Stimulated activated CD8-positive, alpha-beta memory T cell treated with anti-CD3 and anti-CD28 coated beads, Interleukin-7, amount 100 ng/mL, for 48 hours (primary cell): ENCODE measurements at regions not wholly inside any gene's neighbourhood (a gene's known extent, or its start where the extent isn't known, plus 50 kb on each side); places are given as distances from the start of the nearest gene placed in this dataset.
"Not testable (repeated sequence)": the region's sequence is repeated elsewhere in the genome, so short reads cannot be mapped to it uniquely, and the experiment has no call there.

Experiments used
- DNase-seq, 2 donors: peaks; one replicate each; pipeline ENCODE4 v3.0.0-alpha.2; 2020; ENCODE audit warnings: low read depth in 1 of 2; ENCODE audit errors: extremely low read depth in 1 of 2

GRCh38 chr2:237195396-237196120 is 109.9 kb downstream of the COPS8 start:
- no peak for DNase-seq

GRCh38 chr2:237196409-237196808 is 110.7 kb downstream of the COPS8 start:
- DNase-seq = no peak

GRCh38 chr2:237196866-237197618 is 111.4 kb downstream of the COPS8 start:
- DNase-seq = no peak

- DNase-seq = no peak
These were observed 112.6 kb downstream of the COPS8 start for GRCh38 chr2:237198164-237198855.

- no peak for DNase-seq
These were observed 113.4 kb downstream of the COPS8 start for GRCh38 chr2:237199082-237199481.

GRCh38 chr2:237199577-237199976 is 113.9 kb downstream of the COPS8 start:
- DNase-seq = no peak

- DNase-seq = no peak
These were observed 114.8 kb downstream of the COPS8 start for GRCh38 chr2:237200462-237200861.

- peak; percentile 5 to 26 for DNase-seq
These were observed 116.0 kb downstream of the COPS8 start for GRCh38 chr2:237201461-237202287.

GRCh38 chr2:237202288-237203030 is 116.8 kb downstream of the COPS8 start:
- no peak for DNase-seq

GRCh38 chr2:237205043-237205541 is 119.4 kb downstream of the COPS8 start:
- no peak for DNase-seq

- DNase-seq = no peak
These were observed 119.9 kb downstream of the COPS8 start for GRCh38 chr2:237205561-237205971.

GRCh38 chr2:237207646-237208045 is 122.0 kb downstream of the COPS8 start:
- no peak for DNase-seq

- no peak for DNase-seq
These were observed 122.9 kb downstream of the COPS8 start for GRCh38 chr2:237208373-237209260.

GRCh38 chr2:237209885-237210284 is 124.2 kb downstream of the COPS8 start:
- no peak for DNase-seq

GRCh38 chr2:237210297-237210696 is 124.6 kb downstream of the COPS8 start:
- no peak for DNase-seq

- no peak for DNase-seq
These were observed 125.1 kb downstream of the COPS8 start for GRCh38 chr2:237210763-237211162.

- not testable (repeated sequence) for DNase-seq
These were observed 126.9 kb downstream of the COPS8 start for GRCh38 chr2:237212356-237213279.
